Fibroblast of gingiva (primary cell): ENCODE measurements at regions not wholly inside any gene's neighbourhood (a gene's known extent, or its start where the extent isn't known, plus 50 kb on each side); places are given as distances from the start of the nearest gene placed in this dataset.
A peak's percentile ranks its signal among the peaks of the same experiment; 100 is the strongest.
"Not testable (repeated sequence)": the region's sequence is repeated elsewhere in the genome, so short reads cannot be mapped to it uniquely, and the experiment has no call there.

ENCODE experiments used
- DNase-seq: peaks from one replicate; pipeline ENCODE4 v3.0.0-alpha.2; 2011; ENCODE audit warnings: low read depth

DNA sequence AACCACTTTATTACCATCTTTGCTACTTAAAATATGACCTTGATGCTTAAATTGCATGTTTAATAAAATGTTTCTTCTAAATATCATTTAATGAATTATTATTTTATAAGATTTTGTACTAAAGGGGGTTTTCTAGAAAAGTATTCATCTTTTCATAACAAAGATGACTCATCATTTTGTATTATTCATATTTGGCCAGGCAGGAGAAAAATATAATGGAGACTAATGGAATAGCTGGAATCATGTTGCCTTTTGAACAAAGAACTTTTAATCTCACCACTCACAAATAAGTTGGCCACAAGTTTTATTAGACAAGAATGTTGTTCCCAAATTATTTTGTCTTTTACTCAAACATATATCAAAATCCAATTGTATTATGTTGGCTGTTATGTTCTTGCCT is 882.4 kb downstream of the DSC3 start:
- no peak for DNase-seq

DNA sequence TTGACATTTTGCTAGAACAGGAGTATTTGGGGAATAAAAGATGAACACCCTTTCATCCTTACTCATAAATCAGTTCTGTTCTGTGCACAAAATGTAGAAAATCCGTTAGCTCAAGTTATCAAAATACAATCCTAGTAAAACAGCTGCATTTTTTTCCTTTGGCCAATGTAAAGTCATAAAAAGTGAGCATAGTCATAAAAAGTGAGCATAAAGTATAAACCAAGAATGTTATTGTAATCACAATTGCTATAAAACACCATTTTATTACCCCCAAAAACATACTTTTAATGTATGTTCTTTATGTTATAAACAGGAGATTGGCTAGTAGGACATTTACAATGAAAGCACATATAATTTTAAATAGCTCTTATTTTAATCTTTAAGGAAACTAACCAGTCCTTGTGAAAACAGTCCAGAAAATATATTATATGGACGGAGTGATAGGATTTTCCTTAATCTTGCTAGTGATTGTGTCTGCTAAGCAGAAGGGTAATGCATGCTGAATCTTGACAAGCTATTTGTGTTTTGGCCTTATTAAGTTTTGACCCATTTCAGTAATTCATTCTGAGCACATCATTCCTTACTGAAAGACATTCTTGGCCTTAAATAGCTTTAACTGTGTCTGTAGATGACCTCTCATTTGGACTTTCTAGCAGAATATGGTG is 891.8 kb downstream of the DSC3 start:
- DNase-seq = no peak

DNA sequence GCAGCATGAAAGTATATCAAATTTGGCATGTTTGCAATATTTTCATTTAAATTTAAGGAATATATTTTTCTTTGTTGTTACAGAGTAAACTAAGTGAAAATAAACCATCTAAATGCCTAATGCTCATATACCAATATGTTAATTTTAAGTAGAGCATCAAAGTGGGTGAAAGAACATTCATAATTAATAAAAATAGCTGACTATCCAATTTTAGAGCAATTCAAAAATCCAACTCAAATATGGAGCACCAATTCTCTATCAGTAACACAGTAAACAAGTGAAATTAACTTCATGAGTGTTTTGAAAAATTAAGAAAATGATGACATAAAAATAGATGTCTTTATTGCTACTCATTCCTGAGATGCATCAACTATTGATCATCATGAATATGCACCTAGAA is 893.0 kb downstream of the DSC3 start:
- no peak for DNase-seq

DNA sequence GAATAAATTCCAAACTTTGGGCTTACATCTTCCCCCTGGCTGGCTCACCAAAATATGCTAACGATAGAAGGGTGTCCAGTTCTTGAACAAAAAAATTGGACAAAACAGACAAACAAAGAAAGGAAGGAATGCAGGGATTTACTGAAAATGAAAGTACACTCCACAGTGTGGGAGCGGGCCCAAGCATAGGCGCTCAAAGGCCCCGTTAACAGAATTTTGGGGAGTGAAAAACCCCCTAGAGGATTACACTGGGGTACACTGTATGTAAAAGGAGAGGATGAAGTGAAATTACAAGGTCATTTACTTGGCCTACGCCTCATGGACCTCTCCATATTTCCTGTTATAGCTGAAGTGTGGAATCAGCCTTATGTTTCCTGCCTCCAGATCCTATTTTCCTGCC is 899.7 kb downstream of the DSC3 start:
- no peak for DNase-seq

DNA sequence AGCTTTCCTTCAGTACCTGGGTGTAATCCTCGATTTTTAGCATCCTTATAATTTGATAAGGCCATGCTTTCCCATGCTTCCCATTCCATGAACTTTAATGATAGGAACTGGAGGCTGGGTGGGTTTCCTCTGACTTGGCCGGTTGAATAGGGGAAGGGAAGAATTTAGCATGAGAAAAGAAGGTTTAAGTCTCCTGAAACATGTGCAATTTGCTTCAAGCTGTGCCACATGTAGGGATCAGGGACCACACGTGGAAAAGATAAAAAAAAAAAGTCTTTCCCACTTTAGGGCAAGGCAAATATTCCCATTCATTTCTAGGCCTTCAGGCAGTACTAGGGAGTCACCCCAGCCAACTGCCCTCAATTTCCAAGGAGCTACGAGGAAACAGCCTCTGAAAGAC is 900.3 kb downstream of the DSC3 start:
- DNase-seq = no peak

DNA sequence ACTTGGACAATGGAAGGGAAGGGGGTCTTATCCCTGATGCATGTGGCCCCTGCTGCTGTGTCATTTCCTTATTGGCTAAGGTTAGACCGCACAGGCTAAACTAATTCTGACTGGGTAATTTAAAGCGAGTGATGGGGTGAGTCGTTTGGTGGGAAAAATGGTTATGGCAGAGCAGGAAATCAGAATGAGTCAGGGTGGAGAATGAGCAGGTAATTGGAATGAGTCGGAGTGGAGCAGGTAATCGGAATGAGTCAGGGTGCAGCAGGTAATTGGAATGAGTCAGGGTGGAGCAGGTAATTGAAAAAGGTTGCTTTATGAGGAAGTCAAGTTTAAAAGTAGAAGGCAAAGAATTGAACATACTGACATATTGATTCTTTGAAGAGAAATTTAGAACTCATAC is 901.0 kb downstream of the DSC3 start:
- DNase-seq = not testable (repeated sequence)

DNA sequence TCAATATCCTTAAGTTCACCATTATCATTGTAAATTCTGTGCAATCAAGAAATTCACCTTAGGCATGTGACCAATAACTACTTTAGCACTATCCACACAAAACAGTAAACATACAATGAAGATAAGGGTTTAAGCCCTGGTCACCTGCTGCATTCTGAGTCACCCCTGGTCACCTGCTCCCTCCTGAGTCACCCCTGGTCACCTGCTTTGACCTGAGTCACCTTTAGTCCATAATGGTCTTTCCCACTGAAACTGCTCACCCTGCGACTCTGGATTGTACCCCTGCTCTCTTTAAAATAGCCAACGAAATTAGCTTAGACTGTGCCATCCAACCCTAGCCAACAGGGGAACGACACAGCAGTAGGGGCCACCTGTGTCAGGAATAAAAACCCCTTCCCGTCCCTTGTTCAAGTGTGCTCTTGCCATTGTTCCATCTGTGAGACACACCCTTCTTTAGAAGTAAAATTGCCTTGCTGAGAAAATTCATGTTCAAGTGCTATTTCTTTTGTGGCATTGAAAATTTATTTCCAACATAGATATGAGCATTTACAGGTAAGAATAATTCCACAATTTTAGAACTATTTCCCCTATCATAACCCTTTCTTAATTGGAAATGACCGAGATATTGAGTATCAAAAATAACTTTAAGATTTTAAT is 902.8 kb downstream of the DSC3 start:
- no peak for DNase-seq

DNA sequence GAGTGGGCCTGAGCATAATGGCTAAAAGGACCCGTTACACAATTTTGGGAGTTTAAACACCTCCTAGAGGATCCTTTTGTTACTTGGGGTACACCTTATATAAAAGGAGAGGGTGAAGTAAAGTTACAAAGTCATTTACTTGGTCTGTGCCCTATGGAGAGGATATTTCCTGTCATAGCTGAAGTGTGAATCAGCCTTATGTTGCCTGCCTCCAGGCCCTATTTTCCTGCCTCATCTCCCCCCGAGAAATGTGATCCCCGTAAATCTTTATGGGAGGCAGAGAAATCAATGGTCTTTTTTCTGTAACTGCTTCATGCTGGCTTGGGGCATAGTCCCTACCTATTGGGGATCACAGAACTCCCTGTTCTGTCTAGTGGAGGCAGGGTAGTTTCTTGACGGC is 906.6 kb downstream of the DSC3 start:
- no peak for DNase-seq

DNA sequence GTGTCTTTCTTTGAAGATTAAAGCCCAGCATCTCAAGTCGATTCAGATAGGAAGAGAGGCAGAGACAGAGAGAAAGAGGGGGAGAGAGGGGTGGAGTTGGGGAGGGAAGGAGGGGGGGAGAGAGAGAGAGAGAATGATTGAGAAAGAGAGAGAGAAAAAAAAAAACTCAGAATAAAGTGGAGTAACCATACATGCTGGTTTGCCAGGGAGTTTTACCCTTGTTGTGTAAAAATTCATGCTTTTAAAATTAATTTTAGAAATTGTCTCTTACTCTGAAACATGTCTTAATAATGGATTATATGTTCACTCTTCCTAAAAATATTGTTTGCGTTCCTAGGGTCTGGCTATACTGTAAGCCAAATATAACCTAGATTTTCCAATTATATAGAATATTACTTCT is 908.5 kb downstream of the DSC3 start:
- no peak for DNase-seq

DNA sequence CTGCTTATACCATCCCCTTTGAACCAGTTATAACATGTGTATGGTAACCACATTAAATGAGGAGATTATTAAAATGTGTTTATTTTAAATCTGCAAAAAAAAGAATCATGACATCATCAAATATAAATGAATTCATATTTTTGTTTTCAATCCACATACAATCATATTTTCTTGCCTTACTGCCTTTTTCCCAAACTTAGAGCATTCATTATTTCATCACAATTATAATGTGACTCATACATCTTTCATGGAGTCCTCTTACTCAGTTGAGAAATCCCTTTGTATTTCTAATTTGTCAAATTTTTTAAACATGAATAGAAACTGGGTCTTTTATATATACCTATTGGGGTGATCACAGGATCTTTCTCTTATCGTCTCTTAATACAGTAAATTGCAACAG is 909.6 kb downstream of the DSC3 start:
- no peak for DNase-seq

DNA sequence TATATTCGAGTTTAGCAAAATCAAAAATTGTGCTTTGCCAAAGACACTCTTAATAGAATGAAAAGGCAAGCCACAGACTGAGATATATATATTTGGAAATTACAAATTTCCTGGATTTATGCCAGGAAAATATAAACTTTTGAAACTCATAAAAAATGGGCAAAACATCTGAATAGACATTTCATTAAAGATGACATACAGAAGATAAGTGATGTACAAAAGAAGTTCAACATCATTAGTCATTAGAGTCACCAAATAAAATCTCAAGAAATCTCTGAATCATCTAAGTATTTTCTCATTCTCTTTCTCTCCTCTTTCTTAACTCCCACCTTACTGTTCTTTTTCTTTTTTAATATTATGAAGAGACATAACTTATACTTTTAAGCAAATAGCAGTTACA is 921.1 kb downstream of the DSC3 start:
- DNase-seq = no peak

DNA sequence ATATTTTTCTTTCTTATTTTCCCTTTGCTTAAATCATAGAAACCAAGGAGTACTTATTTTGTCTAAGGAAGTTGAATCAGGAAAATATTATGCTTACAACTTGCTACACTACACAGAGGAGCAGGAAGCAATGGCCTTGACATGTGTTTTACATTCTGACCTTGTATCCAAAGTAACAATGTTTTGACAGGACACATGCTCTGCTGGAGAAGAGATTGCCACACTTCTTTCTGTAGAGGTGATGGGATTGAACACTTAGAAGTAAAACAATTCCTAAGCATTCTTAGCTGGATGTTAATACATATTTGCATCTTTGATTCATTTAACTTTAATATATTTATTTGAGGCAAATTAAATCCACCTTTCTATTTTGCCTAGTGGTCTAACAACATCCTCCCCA is 929.1 kb downstream of the DSC3 start:
- no peak for DNase-seq

DNA sequence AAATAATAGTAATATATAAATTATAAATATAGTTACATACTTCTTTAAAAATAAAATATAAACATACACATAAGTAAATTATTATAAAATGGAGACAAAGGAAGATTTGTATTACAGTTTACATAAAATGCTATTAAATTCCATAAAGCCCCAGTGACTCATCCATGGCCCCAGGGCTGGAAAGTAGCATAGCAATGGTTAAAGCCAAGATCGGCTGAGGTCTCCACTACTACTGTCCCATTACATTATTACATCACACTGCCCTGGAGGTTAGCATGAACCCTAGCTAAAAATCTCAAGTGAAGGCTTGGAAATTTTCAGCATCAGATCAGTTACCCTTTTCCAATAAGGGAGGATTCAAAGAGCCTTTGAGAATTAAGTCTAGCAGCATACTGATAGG is 936.2 kb downstream of the DSC3 start:
- DNase-seq = peak; percentile 2

DNA sequence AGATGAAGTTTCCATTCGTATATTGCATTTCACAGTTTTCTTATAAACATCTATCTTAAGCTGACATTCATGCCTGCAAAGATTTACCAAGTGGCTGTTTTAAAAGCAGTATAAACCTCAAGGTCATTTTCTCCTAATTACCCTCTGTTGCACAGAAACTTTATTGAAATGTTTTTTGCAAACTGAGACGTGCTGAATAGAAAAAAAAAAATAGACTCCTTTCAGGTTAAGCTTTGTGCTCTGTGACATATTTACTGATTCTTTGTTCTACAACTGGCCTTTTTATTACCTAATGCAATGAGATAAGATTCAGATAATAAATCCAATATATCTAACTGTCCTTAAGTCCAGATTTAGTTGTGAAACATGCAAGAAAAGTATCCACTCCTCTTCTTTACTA is 938.7 kb downstream of the DSC3 start:
- DNase-seq = no peak

DNA sequence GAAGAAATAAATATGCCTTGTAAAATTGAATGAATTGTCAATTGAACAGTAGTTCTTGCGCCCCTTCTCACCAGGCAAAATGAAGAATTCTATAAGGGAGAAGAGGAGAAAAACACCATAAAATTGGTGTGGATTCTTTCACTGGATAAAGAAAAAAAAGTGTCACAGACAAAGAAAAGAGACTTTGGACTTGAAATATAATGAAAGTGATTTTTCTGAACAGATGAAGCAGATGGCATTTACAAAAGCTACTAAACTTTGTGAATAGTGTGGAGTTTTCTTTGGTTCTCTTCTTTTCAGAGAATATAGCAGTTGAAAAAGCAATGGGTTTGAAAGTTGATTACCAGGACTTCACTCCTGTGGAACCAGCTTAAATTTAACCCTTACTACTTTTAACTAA is 945.7 kb downstream of the DSC3 start:
- DNase-seq = no peak

DNA sequence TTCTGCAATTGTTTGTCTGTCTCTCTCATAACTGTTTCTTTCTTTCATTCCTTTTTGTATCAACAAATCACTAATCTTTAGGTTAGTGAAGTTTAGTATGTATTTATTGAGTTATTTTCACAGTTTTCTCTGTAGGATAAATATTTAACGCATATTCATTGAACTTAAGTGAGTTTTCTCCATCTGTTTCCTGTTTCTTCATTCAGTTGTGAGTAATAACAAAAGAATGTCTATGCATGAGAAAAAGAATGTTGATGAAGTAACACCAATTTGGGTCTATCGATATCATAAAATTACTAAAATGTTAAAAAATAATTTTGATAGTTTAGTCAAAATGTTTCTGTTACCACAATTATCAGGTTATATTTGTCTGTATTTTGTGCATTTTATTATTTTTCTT is 948.0 kb downstream of the DSC3 start:
- DNase-seq = peak; percentile 2

DNA sequence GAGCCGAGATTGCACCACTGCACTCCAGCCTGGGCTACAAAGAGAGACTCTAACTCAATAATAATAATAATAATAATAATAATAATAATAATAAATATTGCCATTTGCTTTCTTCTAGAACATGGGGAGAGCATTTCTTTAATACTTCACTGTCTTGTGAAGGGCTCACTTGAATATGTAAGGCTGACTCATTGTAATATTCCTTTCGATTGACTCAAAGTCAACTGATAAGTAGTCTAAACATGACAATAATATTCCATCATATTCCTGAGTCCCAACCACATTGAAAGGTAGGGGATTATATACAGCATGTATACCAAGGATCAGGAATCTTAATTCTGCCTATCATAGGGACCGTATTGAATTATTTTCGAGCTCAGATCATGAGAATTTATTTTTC is 949.2 kb downstream of the DSC3 start:
- no peak for DNase-seq

DNA sequence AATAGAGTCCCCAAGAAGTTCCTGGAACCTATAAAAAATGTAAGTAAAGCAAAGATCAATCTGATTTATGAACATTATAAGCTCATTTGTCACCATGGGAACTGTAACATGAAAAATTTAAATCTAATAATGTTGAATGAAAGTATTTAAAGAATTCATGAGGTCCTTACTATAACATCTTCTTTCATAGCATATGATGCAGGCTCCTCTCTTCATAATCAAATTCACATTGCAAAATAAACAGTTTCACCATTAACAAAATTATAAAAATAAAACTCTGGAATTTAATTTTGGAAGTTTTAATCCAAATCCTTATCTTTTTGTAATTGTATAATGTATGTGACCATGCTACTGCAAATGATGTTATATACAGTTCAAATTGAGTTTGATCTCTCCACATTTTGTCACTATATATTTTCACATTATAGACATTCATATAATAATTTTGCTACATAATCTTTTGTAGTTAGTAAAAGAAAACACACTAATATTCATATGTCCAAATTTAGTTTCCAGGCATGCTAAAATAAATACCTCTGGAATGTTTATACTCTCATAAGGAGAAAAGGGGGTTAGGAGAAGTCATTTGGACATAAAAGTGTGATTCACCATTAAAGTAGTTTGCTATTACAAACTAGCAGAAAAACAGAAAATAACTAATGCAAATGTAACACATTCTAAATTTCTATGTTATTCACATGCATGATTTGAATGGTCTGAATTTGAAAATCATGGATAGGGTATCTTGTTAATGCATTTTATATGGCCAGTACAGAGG is 954.1 kb downstream of the DSC3 start:
- no peak for DNase-seq

DNA sequence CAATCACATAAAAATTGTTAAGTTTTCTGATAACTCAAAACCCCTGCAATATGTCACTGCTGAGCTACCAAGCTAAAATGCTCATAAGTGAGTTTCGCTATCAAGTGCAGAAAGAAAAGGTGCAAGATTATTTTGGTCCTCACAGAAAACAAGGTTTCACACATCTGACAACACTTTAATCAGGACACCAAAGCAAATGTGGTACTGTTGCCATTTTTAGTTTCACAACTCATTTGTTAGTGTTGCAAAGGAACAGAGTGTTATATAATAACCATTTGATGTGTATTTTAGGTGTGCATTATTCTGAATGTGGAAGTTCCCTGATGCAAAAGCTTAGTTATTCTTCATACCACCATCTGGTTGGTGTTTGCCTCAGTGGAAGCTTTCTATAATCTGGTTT is 956.2 kb downstream of the DSC3 start:
- no peak for DNase-seq

DNA sequence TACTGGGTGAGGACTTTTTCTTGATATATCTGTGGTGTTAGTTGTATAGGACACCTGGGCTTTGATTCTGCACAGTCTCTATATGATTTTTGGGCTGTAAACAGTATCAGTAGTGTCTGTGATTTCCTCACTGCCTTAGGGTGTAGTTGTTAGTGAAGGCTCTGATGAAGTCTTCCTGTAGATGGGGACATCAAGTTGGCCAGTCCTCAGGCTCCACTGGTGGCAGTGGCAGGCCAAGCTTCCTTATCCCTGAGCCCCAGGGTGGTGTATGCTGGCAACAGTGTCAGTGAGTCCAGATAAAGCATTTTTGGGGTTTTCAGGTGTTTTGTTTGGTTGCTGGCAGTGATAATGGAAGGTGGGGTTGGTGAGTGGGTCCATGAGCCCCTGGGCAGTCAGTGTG is 961.4 kb downstream of the DSC3 start:
- DNase-seq = no peak

DNA sequence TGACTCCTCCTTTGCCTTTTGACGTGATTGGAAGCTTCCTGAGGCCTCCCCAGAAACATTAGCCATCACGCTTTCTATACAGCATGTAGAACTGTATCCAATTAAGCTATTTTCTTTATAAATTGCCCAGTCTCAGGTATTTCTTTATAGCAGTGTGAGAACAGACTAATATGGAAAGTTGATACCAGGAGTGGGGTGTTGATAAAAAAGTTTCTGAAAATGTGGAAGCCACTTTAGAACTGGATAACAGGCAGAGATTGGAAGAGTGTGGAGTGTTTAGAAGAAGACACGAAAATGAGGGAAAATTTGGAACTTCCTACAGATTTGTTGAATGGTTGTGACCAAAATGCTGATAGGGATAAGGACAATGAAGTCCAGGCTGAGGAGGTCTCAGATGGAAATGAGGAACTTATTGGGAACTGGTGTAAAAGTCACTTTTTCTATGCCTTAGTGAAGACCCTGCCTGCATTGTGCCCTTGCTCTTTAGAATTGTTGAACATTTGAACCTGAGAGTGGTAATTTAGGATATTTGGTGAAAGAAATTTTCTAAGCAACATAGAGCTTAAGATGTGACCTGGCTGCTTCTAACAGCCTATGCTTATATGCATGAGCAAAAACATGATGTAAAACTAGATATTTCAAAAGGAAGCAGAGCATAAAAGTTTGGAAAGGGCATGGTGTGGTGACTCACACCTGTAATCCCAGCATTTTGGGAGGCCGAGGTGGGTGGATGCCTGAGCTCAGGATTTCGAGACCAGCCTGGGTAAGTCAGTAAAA is 969.7 kb downstream of the DSC3 start:
- DNase-seq = no peak

DNA sequence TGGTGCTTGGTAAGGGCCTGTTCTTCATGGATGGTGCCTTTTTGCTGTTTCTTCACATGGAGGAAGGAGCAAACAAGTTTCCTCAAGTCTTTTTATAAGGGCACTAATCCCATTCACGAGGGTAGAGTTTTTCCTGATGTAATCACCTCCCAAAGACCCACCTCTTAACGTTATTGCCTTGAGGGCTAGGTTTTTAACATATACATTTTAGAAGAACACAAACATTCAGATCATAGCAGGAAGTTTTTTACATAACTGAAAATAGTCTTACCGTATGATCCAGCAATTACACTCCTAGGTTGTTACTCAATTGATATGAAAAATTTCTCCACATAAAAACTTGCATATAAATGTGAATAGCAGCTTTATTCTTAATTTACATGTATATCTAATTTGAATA is 976.3 kb downstream of the DSC3 start:
- DNase-seq = no peak

DNA sequence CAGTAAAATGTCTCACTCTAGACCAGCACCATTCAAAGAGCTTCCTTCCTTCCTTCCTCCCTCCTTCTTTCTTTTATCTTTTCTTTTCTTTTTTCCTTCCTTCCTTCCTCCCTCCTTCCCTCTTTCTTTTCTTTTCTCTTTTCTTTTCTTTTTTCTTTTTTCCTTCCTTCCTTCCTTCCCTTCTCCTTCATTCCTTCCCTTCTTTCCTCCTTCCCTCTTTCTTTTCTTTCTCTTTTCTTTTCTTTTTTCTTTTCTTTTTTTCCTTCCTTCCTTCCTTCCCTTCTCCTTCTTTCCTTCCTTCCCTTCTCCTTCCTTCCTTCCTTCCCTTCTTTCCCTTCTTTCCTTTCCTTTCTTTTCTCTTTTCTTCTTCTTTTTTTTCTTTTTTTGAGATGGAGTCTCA is 985.1 kb downstream of the DSC3 start:
- DNase-seq = no peak
